Kidney glomerular epithelial cell (primary cell): ENCODE measurements at regions not wholly inside any gene's neighbourhood (a gene's known extent, or its start where the extent isn't known, plus 50 kb on each side); places are given as distances from the start of the nearest gene placed in this dataset.
A peak's percentile ranks its signal among the peaks of the same experiment; 100 is the strongest.

Experiments used
- DNase-seq: peaks from one replicate; lab custom pipeline; 2025; lab: John Stamatoyannopoulos, UW

GRCh38 chr2:12316476-12316875, 400.3 kb upstream of the TRIB2 start:
- DNase-seq: no peak

- DNase-seq: no peak
Measured at GRCh38 chr2:12317286-12317685, 399.4 kb upstream of the TRIB2 start.

GRCh38 chr2:12317814-12318426, 398.8 kb upstream of the TRIB2 start:
- DNase-seq: peak; percentile 89

- DNase-seq: peak; percentile 94
Measured at GRCh38 chr2:12318427-12319057, 398.2 kb upstream of the TRIB2 start.

GRCh38 chr2:12320027-12320734, 396.6 kb upstream of the TRIB2 start:
- no peak for DNase-seq

- peak; percentile 97 for DNase-seq
Measured at GRCh38 chr2:12320991-12321641, 395.6 kb upstream of the TRIB2 start.

GRCh38 chr2:12321886-12322285, 394.9 kb upstream of the TRIB2 start:
- DNase-seq: no peak

- peak; percentile 26 for DNase-seq
Measured at GRCh38 chr2:12325806-12326205, 390.9 kb upstream of the TRIB2 start.

GRCh38 chr2:12326449-12327190, 390.1 kb upstream of the TRIB2 start:
- no peak for DNase-seq

GRCh38 chr2:12330916-12331315, 385.8 kb upstream of the TRIB2 start:
- DNase-seq: peak; percentile 66

- DNase-seq: no peak
Measured at GRCh38 chr2:12331698-12332097, 385.0 kb upstream of the TRIB2 start.

GRCh38 chr2:12333293-12333692, 383.4 kb upstream of the TRIB2 start:
- no peak for DNase-seq

GRCh38 chr2:12334412-12334966, 382.2 kb upstream of the TRIB2 start:
- no peak for DNase-seq

- no peak for DNase-seq
Measured at GRCh38 chr2:12335131-12335530, 381.6 kb upstream of the TRIB2 start.

- DNase-seq: no peak
Measured at GRCh38 chr2:12335995-12336394, 380.7 kb upstream of the TRIB2 start.

GRCh38 chr2:12338946-12339697, 377.6 kb upstream of the TRIB2 start:
- no peak for DNase-seq

GRCh38 chr2:12340164-12340563, 376.6 kb upstream of the TRIB2 start:
- DNase-seq: no peak

- no peak for DNase-seq
Measured at GRCh38 chr2:12341215-12341614, 375.5 kb upstream of the TRIB2 start.

GRCh38 chr2:12341920-12342319, 374.8 kb upstream of the TRIB2 start:
- no peak for DNase-seq

- DNase-seq: no peak
Measured at GRCh38 chr2:12343141-12343540, 373.6 kb upstream of the TRIB2 start.

- no peak for DNase-seq
Measured at GRCh38 chr2:12347066-12347493, 369.7 kb upstream of the TRIB2 start.
